ENCODE measurements at regions not wholly inside any gene's neighbourhood (a gene's known extent, or its start where the extent isn't known, plus 50 kb on each side); places are given as distances from the start of the nearest gene placed in this dataset.

GRCh38 chrX:147228153-147228552, 413.6 kb upstream of the CXorf51A start:
- no peak for TF ChIP-seq CTCF (IDR thresholded peaks at IDR 0.05)
- TF ChIP-seq POLR2A (IDR thresholded peaks at IDR 0.05) = no peak
- no peak for TF ChIP-seq POLR2AphosphoS5 (IDR thresholded peaks at IDR 0.05)
- no peak for TF ChIP-seq EP300 (IDR thresholded peaks at IDR 0.05; ENCODE audit: low read depth)

All from transverse colon (tissue), 4 donors.